ENCODE measurements at regions not wholly inside any gene's neighbourhood (a gene's known extent, or its start where the extent isn't known, plus 50 kb on each side); places are given as distances from the start of the nearest gene placed in this dataset.

- no peak for DNase-seq (ENCODE audit: low read depth, low spot score)
Measured at GRCh38 chr21:15151385-15152103, 86.7 kb upstream of the NRIP1 start.

GRCh38 chr21:15152591-15152990 is 87.8 kb upstream of the NRIP1 start:
- no peak for DNase-seq (ENCODE audit: low read depth, low spot score)

GRCh38 chr21:15159382-15160020 is 94.7 kb upstream of the NRIP1 start:
- peak; percentile 30 for DNase-seq (ENCODE audit: low read depth, low spot score)

- no peak for DNase-seq (ENCODE audit: low read depth, low spot score)
Measured at GRCh38 chr21:15160136-15160535, 95.3 kb upstream of the NRIP1 start.

GRCh38 chr21:15162921-15163320 is 98.1 kb upstream of the NRIP1 start:
- no peak for DNase-seq (ENCODE audit: low read depth, low spot score)

- no peak for DNase-seq (ENCODE audit: low read depth, low spot score)
Measured at GRCh38 chr21:15164273-15164672, 99.5 kb upstream of the NRIP1 start.

GRCh38 chr21:15164678-15165303 is 100.0 kb upstream of the NRIP1 start:
- DNase-seq (ENCODE audit: low read depth, low spot score), result no peak

- no peak for DNase-seq (ENCODE audit: low read depth, low spot score)
Measured at GRCh38 chr21:15170614-15171013, 105.8 kb upstream of the NRIP1 start.

GRCh38 chr21:15171546-15171945 is 106.7 kb upstream of the NRIP1 start:
- no peak for DNase-seq (ENCODE audit: low read depth, low spot score)

- no peak for DNase-seq (ENCODE audit: low read depth, low spot score)
Measured at GRCh38 chr21:15172963-15173362, 108.2 kb upstream of the NRIP1 start.

GRCh38 chr21:15174923-15175322 is 110.1 kb upstream of the NRIP1 start:
- DNase-seq (ENCODE audit: low read depth, low spot score), result no peak

GRCh38 chr21:15182731-15183130 is 117.9 kb upstream of the NRIP1 start:
- no peak for DNase-seq (ENCODE audit: low read depth, low spot score)

GRCh38 chr21:15183813-15184257 is 119.0 kb upstream of the NRIP1 start:
- no peak for DNase-seq (ENCODE audit: low read depth, low spot score)

- no peak for DNase-seq (ENCODE audit: low read depth, low spot score)
Measured at GRCh38 chr21:15190412-15190811, 125.6 kb upstream of the NRIP1 start.

- peak; percentile 39 for DNase-seq (ENCODE audit: low read depth, low spot score)
Measured at GRCh38 chr21:15190837-15191236, 126.0 kb upstream of the NRIP1 start.

- DNase-seq (ENCODE audit: low read depth, low spot score), result no peak
Measured at GRCh38 chr21:15191342-15191741, 126.5 kb upstream of the NRIP1 start.

- no peak for DNase-seq (ENCODE audit: low read depth, low spot score)
Measured at GRCh38 chr21:15192243-15192642, 127.4 kb upstream of the NRIP1 start.

- no peak for DNase-seq (ENCODE audit: low read depth, low spot score)
Measured at GRCh38 chr21:15193937-15194336, 129.1 kb upstream of the NRIP1 start.

GRCh38 chr21:15195104-15195503 is 130.3 kb upstream of the NRIP1 start:
- no peak for DNase-seq (ENCODE audit: low read depth, low spot score)

- DNase-seq (ENCODE audit: low read depth, low spot score), result no peak
Measured at GRCh38 chr21:15195768-15196167, 131.0 kb upstream of the NRIP1 start.

- DNase-seq (ENCODE audit: low read depth, low spot score), result no peak
Measured at GRCh38 chr21:15197696-15198095, 132.9 kb upstream of the NRIP1 start.

GRCh38 chr21:15199414-15200383 is 134.9 kb upstream of the NRIP1 start:
- no peak for DNase-seq (ENCODE audit: low read depth, low spot score)
